Activated CD8-positive, alpha-beta memory T cell treated with anti-CD3 and anti-CD28 coated beads, Interleukin-2, amount 50 U/mL, for 4 hours (primary cell): ENCODE measurements at regions not wholly inside any gene's neighbourhood (a gene's known extent, or its start where the extent isn't known, plus 50 kb on each side); places are given as distances from the start of the nearest gene placed in this dataset.

Experiments used
- DNase-seq: peaks from one replicate; pipeline ENCODE4 v3.0.0-alpha.2; 2020

- no peak for DNase-seq
These were observed 64.3 kb downstream of the MRPL14 start for GRCh38 chr6:44062771-44063560.

GRCh38 chr6:44062105-44062770, 65.0 kb downstream of the MRPL14 start:
- no peak for DNase-seq

GRCh38 chr6:44061375-44062104, 65.7 kb downstream of the MRPL14 start:
- no peak for DNase-seq

- DNase-seq = no peak
These were observed 66.5 kb downstream of the MRPL14 start for GRCh38 chr6:44060612-44061374.

GRCh38 chr6:44059359-44060346, 67.6 kb downstream of the MRPL14 start:
- no peak for DNase-seq

- DNase-seq = no peak
These were observed 68.5 kb downstream of the MRPL14 start for GRCh38 chr6:44058617-44059358.

GRCh38 chr6:44057931-44058616, 69.2 kb downstream of the MRPL14 start:
- DNase-seq = no peak

GRCh38 chr6:44057238-44057930, 69.9 kb downstream of the MRPL14 start:
- no peak for DNase-seq

GRCh38 chr6:44056392-44057237, 70.6 kb downstream of the MRPL14 start:
- DNase-seq = no peak

- DNase-seq = no peak
These were observed 72.3 kb downstream of the MRPL14 start for GRCh38 chr6:44054721-44055559.

GRCh38 chr6:44053760-44054556, 73.3 kb downstream of the MRPL14 start:
- DNase-seq = no peak

- no peak for DNase-seq
These were observed 74.0 kb downstream of the MRPL14 start for GRCh38 chr6:44053106-44053756.

- DNase-seq = no peak
These were observed 74.7 kb downstream of the MRPL14 start for GRCh38 chr6:44052419-44053023.

GRCh38 chr6:44051515-44051914, 75.7 kb downstream of the MRPL14 start:
- DNase-seq = no peak

GRCh38 chr6:44050872-44051505, 76.3 kb downstream of the MRPL14 start:
- DNase-seq = no peak
